HG03457 (cell line): ENCODE measurements at regions not wholly inside any gene's neighbourhood (a gene's known extent, or its start where the extent isn't known, plus 50 kb on each side); places are given as distances from the start of the nearest gene placed in this dataset.
"Not testable (repeated sequence)": the region's sequence is repeated elsewhere in the genome, so short reads cannot be mapped to it uniquely, and the experiment has no call there.

Experiments
- ATAC-seq: cut with Tn5 transposase; IDR thresholded peaks from one replicate; pipeline ENCODE4 v1.9.1; 2021; ENCODE audit warnings: moderate number of reproducible peaks; ENCODE audit not compliant: unreplicated experiment

DNA sequence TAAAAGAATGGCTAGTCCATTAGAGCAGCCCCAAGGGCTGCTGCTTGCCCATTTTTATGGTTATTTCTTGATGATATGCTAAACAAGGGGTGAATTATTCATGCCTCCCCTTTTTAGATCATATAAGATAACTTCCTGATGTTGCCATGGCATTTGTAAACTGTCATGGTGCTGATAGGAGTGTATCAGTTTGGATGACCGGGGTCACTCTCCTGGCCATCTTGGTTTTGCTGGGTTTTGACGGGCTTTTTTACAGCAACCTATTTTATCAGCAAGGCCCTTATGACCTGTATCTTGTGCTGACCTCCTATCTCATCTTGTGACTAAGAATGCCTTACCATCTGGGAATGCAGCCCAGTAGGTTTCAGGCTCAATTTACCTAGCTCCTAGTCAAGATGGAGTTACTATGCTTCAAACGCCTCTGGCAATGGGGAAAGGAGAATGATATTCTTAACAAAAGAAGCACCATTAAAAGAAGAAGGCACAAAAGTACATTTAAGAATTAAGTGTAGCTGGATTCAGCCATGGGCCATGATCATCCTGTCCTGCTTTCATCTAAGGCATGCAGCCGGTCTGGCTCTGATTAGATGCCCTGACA lies 1156.0 kb downstream of the PCDH9 start:
- no peak for ATAC-seq

GRCh38 chr13:66072097-66072496 lies 1158.0 kb downstream of the PCDH9 start:
- ATAC-seq: not testable (repeated sequence)

GRCh38 chr13:66071608-66072007 lies 1158.5 kb downstream of the PCDH9 start:
- ATAC-seq: no peak

DNA sequence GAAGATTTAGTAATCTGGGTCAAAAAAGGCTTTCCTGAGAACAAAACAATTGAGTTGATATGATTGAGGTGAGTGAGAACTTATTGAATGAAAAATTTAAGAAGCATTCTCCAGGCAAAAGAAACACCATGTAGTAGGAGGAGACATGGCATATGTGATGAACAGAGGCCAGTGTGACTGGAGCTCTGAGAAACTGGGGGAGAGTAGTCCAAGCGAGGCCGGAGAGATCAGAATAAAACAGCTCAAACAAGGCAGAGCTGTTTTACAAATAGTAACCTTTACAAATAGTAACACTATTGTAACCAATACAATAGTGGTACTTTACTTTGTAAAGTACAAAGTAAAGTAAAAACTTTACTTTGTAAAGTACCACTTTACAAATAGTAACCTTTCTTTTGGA lies 1159.1 kb downstream of the PCDH9 start:
- ATAC-seq: no peak

GRCh38 chr13:66069570-66069969 lies 1160.6 kb downstream of the PCDH9 start:
- no peak for ATAC-seq

- no peak for ATAC-seq
Measured at GRCh38 chr13:66068683-66069082, 1161.5 kb downstream of the PCDH9 start.

DNA sequence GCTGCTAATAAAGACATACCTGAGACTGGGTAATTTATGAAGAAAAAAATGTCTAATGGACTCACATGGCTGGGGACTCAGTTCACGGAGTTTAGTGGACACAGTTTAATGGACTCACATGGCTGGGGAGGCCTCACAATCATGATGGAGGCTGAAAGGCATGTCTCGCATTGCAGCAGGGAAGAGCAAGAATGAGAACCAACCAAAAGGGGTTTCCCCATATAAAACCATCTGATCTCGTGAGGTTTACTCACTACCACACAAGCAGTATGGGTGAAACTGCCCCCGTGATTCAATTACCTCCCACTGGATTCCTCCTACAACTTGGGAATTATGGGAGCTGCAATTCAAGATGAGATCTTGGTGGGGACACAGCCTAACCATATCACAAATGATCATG lies 1181.2 kb downstream of the PCDH9 start:
- ATAC-seq: no peak

DNA sequence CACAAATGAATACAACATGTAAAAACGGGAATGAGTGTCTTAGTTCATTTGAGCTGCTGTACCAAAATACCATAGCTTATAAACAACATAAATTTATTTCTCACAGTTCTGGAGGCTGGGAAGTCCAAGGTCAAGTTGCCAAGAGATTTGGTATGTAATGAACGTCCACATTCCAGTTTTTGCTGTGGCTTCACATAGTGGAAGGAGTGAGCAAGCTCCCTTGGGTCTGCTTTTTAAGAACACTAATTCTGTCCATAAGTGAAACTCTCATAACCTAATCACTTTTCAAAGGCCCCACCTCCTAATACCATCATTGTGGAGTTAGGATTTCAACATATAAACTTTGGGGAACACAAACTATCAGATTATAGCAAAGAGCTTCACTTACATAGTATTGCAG lies 1189.6 kb downstream of the PCDH9 start:
- no peak for ATAC-seq

- no peak for ATAC-seq
Measured at GRCh38 chr13:66037096-66037495, 1193.0 kb downstream of the PCDH9 start.

DNA sequence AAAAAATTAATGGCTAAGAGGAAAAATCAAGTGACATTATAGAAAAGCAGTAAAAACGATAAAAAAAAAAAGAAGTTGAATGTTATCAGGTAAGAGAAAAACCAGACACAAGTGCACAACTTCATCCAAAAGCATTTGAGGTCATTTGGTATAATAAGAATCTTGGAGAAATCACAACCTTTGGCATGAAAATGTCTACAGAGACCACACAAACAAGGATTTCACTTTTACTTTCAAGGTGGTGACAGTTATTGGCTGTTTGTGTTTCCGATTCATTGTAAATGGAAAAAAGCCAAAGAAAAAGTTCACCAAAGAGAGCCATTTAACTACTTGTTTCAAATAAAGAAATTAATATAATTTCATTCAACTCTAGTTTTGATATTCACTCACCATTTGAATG lies 1193.5 kb downstream of the PCDH9 start:
- no peak for ATAC-seq

DNA sequence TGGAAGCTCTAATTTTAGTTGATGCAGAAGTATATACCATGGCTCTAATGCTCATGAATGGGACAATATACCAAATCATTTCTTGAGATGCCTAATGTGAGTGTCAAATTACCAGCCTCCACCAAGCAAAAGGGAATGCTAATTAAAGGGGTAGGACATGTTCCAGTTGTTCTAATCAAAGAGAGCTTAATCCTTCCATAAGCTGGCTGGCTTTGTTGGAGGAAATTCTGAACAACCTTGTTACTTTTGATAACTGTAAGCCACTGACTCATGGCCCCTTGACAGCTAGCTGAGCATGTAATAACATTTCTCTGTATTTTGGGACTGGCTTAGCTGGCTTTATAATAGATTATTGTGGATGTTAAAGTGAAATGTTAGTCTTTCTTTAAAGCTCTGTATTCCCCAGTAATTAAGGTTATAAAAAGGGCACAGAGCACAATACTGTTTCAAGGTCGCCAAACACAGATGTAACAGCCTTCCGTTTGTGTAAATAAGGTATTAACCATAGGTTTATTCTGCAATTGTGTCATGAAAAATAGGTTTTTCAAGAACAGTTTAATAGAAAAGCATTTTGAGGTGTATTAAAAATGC lies 1194.0 kb downstream of the PCDH9 start:
- ATAC-seq: no peak

DNA sequence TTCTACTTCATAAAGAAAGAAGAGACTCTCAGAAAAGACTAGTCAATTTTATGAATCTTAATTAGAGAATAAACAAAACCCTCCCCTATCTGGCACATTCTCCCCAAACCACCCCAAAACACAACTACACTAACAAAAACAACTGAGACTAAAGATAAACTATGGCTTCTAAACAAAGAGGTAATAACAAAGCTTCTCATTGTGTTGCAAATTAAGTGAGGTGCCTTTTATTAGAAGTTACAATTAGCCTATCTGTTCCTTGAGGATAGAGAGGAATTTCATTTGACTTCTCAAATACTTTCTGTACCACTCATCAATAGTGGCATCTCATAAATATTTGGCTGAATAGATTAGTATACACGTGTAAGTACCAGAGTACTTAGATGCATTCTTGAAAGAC lies 1196.2 kb downstream of the PCDH9 start:
- ATAC-seq: no peak

DNA sequence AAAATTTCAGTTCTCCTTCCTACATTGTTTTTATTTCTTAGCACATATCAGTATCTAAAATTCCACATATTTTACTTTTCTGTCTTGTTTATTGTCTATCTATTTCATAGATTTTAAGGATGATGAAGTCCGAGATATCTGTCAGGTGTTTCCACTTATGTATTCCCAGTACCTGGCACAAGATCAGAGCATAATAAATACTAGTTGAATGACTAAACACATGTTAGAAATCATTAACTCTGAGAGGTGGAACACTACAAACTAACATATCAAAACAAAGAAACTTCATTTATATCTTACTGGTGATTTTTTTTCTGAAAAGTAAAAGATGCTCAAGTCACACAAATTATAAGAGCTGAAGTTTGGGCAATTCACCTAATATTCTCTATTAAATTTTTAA lies 1208.3 kb downstream of the PCDH9 start:
- no peak for ATAC-seq

DNA sequence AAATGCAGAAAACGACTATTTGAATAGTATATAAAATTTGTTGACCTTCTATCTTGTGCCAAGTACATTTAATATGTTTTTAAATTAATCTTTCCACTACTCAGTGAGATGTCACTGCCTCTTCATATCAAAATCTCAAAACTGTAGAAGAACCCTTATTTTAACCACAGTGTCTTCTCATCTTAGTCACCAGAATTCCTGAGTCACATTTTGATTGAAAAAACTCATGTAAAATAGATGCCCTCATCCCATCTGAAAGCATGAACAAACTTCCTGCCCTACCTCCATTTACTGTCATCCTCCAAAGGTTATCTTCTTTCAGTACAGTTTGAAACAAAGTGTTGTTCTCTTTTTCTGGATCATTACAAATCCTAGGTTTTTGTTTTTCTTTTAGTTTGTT lies 1215.4 kb downstream of the PCDH9 start:
- no peak for ATAC-seq

DNA sequence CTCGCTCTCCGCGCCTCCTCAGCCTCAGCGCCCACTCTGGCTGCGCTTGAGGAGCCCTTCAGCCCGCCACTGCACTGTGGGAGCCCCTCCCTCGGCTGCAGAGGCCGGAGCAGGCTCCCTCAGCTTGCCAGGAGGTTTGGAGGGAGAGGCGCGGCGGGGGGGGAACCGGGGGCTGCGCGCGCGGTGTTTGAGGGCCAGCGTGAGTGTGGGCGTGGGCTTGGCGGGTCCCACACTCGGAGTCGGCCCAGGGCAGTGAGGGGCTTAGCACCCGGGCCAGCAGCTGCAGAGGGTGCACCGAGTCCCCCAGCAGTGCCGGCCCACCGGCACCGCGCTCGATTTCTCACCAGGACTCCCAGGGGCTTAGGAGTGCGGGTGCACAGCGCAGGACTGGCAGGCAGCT lies 1220.9 kb downstream of the PCDH9 start:
- ATAC-seq: no peak

- ATAC-seq: no peak
Measured at GRCh38 chr13:66003558-66003957, 1226.6 kb downstream of the PCDH9 start.

DNA sequence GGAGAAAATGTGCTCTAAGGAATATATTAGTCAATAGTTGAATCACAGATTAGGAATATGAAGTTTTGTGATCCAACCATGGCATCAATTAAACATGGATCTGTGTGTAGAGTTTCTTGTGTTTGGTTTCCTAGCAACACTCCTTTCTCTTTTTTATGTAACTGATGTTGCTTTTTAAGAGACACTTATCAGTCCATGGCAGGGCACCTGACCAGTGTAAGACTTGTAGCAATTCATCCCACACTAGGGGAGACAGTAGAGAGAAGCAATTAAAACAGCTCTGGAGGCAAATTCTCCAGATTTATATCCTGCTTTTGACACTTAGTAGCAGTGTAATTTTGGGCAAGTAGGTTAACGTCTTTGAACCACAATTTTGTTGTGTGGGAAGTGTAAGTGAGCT lies 1229.0 kb downstream of the PCDH9 start:
- ATAC-seq: no peak

DNA sequence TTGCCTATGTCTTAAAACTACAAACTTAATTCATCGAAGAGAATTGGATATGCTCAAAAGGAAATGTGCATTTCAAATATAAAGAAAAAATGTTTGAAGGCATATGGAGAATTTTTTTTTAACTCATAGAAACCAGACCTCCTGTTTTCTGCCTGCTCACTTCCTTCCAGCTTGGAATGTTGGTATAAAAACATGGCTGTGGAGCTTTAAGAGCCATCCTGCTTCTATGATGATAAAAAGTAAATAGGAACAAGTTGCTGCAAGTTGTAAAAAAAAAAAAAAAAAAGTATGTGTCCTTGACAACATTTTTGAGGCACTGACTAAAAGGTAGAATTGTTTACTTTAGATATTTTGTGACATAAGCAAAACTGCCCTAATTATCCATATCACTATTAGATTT lies 1230.7 kb downstream of the PCDH9 start:
- ATAC-seq: no peak

DNA sequence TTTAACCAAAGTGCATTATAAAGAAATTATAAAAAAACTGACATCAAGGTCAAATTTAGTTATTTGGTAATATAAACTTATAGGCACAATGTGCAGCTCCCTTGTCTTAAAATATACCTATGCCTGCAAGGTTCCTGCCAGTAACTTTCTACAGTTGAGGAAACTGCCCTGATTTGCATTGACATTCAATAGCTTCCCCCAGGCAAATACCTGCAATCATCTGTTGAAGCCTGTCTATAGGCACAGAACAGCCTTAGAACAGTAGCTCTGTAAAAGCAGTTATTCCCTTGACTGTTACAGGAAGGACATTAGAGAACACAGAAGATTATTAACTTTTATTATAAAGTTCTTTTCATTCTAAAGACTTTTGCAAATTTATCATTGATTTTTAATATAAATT lies 1239.5 kb downstream of the PCDH9 start:
- no peak for ATAC-seq

- ATAC-seq: no peak
Measured at GRCh38 chr13:65985612-65986011, 1244.5 kb downstream of the PCDH9 start.

GRCh38 chr13:65977525-65977924 lies 1252.6 kb downstream of the PCDH9 start:
- no peak for ATAC-seq

DNA sequence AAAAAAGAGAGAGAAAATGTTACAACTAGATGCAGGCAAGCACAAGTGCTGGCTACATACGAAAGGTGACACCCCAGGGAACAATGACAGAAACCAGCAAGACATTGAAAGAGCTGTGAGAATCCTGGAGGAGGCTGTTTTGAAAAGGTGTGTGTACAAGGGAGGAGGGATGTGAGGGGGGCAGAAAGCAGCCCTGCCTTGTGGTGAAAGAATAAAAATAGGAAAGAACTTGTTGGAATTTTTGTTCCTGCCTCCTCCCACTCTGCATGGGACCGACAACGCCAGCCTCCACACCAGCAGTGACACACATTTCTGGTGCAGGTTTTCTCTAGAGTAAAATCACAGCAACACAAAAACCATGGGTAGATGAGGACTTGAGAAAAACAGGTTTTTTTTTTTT lies 1258.6 kb downstream of the PCDH9 start:
- no peak for ATAC-seq

- ATAC-seq: no peak
Measured at GRCh38 chr13:65966991-65967451, 1263.1 kb downstream of the PCDH9 start.
